Cardiac fibroblast (primary cell): ENCODE measurements at regions not wholly inside any gene's neighbourhood (a gene's known extent, or its start where the extent isn't known, plus 50 kb on each side); places are given as distances from the start of the nearest gene placed in this dataset.

ENCODE experiments used
- DNase-seq, 2 donors: peaks; one replicate each; pipeline versions ENCODE4 v3.0.0 to v3.0.0-alpha.2; 2010; ENCODE audit warnings: low read depth in 2 of 2
- H3K4me3 ChIP-seq, 2 donors: replicated peaks in 1 of 2; 1 replicate in 1 of 2; 2 replicates in 1 of 2; pipeline ENCODE4 v1.5.1; 2011; ENCODE audit warnings: low read depth in 2 of 2, low read length in 2 of 2, mild to moderate bottlenecking in 2 of 2, moderate library complexity in 1 of 2
- TF ChIP-seq, protein P1 (sequence below): IDR thresholded peaks from one replicate; pipeline ENCODE4 v1.5.1; 2011; ENCODE audit warnings: low read depth, mild to moderate bottlenecking, low read length, inconsistent platforms

- H3K4me3 ChIP-seq: no peak overlapping the region
- DNase-seq: no peak
- TF ChIP-seq, protein P1, sequence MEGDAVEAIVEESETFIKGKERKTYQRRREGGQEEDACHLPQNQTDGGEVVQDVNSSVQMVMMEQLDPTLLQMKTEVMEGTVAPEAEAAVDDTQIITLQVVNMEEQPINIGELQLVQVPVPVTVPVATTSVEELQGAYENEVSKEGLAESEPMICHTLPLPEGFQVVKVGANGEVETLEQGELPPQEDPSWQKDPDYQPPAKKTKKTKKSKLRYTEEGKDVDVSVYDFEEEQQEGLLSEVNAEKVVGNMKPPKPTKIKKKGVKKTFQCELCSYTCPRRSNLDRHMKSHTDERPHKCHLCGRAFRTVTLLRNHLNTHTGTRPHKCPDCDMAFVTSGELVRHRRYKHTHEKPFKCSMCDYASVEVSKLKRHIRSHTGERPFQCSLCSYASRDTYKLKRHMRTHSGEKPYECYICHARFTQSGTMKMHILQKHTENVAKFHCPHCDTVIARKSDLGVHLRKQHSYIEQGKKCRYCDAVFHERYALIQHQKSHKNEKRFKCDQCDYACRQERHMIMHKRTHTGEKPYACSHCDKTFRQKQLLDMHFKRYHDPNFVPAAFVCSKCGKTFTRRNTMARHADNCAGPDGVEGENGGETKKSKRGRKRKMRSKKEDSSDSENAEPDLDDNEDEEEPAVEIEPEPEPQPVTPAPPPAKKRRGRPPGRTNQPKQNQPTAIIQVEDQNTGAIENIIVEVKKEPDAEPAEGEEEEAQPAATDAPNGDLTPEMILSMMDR: no peak
Observed at GRCh38 chr13:76129305-76130000, 493.3 kb downstream of the LMO7 start.

DNA sequence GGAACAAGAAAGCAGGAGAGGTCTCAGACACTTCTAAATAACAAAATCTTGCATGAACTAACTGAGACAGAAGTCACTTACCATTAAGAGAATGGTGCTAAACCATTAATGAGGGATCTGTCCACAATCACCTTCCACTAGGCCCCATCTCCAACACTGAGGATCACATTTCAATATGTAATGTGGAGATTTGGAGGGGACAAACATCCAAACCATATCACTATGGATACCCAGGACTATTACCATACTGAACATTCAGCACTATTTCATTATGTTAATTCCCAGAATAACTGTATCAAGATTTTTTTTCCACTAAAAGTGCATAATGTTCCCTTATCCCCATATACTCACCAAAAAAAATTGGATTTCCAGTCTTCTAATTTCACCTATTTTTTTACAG lies 491.8 kb downstream of the LMO7 start:
- TF ChIP-seq, protein P1: no peak
- no peak for DNase-seq
- H3K4me3 ChIP-seq: no peak overlapping the region

GRCh38 chr13:76123548-76123947 lies 487.4 kb downstream of the LMO7 start:
- no peak overlapping the region for H3K4me3 ChIP-seq
- DNase-seq: no peak
- TF ChIP-seq, protein P1: no peak

DNA sequence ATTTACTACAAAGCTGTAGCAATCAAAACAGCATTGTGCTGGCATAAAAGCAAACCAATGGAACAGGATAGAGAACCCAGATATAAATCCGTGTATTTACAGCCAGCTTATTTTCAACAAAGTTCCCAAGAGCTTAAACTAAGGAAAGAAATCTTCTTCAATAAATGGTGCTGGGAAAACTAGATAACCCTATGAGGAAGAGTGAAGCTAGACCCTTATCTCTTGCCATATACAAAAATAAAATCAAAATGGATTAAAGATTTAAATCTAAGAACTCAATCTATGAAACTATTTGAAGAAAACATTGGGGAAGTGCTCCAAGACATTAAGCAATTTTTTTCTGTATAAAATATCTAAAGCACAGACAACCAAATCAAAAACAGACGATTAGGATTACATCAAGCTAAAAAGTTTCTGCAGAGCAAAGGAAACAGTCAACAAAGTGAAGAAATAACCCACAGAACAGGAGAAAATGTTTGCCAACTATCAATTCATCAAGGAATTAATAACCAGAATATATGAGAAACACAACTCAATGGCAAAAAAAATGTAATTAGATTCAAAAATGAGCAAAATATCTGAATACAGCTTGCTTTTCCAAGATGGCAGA lies 480.7 kb downstream of the LMO7 start:
- TF ChIP-seq, protein P1: no peak
- no peak overlapping the region for H3K4me3 ChIP-seq
- no peak for DNase-seq

GRCh38 chr13:76106763-76107162 lies 470.6 kb downstream of the LMO7 start:
- H3K4me3 ChIP-seq: no peak overlapping the region

DNA sequence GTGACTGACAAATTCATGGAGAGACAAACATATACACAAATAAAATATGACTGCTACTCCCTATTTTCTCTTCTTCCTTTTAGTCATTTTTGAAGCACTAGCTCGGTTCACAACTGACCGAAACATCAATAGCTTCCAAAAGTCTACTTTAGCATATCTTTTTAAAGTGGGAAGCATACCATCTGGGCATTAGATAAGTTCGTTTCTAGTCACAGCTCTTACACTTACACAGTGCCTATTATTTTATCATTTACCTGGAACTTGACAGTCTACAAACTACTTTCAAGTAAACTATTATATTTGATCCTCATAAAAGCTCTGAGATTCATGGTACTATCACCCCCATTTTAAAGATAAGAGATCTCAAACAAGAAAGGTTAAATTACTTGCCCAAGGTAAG lies 458.5 kb downstream of the LMO7 start:
- TF ChIP-seq, protein P1: no peak
- no peak for DNase-seq
- no peak overlapping the region for H3K4me3 ChIP-seq

More at GRCh38 chr13:76106763-76107162, 470.6 kb downstream of the LMO7 start:
- no peak for DNase-seq
- TF ChIP-seq, protein P1: no peak
